NCI-H2171 (cell line): ENCODE measurements at regions not wholly inside any gene's neighbourhood (a gene's known extent, or its start where the extent isn't known, plus 50 kb on each side); places are given as distances from the start of the nearest gene placed in this dataset.

Experiments used
- DNase-seq: peaks from one replicate; lab custom pipeline; 2025; lab: John Stamatoyannopoulos, UW

DNA sequence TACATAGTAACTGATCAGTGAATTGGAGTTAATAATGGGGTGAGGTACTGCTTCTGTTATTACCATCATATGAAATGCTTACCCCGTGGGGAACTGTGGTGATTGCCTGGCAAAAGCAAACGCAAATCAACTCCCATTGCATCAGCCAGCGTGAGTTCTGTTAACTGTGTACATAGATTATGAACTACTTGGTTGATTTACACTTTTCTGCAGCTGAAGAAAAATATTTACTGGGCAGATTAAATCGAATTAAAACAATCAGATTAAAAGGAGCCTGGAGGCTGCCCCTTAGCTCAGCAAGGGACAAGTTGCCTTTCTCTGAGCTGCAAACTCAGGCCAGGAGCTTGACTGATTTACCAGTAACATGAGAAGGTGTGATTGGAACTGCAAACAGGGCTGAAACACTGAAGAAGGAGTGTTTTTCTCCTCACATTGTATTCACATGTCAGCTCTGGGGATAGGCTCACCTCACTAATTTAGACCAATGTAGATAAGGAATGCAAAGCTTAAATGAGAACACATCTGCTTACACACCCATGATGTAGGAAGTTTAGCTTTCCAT lies 220.1 kb downstream of the OSR1 start:
- no peak for DNase-seq

GRCh38 chr2:19137433-19137832 lies 221.0 kb downstream of the OSR1 start:
- DNase-seq: no peak

DNA sequence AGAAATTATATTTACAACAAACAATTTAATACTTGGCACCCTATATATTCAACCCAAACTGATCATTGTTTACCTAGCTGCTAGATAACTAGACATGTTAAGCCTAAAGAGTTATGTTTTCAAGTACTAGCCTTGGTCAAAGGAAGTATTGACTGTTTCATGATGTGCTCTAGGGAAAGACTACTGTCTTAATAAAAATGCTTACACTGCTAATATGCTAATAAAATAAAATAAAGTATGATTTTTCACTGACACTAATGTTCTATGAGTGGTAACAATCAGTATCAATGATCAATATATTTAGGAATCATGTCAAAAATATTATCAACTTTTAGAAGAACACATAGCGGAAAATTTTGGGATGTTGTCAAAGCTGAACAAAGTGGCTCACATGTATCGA lies 225.5 kb downstream of the OSR1 start:
- no peak for DNase-seq

DNA sequence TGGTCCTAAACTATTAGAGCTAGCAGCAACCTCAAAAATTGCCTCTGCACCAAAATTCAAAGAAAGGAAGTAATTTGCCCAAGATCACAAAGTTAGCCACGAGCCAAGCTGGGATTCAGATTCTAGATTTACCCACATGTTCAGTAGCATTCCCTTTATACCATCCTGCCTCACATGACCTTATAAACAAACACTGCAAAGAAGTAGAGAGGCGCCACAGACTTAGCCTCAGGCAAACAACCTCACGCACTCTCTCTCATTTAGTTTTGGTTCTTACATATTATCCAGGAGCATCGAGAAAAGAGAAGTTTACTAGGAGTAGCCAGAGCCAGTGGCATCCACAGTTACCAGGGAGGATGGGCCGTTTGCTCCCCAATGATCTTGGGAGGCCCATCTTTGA lies 226.6 kb downstream of the OSR1 start:
- DNase-seq: no peak

- no peak for DNase-seq
Observed at GRCh38 chr2:19128148-19128547, 230.3 kb downstream of the OSR1 start.

DNA sequence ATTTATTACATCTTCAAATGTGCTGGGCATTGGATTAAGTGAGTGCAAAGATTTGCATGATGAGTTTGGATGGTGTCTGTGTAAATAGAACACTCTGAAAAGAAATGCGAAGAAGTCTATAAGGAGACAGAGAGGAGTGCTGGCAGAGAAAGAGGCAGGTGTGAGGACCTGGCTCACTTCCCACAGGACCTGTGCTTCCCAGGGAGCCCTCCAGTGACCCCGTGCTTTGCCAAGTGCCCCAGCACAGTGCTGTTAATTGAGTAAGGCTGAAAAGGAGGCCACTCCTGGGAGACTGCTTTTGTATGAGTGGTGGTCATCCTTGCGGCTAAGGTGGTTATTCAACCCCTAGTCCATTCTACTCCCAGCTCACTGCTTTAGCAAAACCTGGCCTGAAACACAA lies 230.8 kb downstream of the OSR1 start:
- DNase-seq: no peak

DNA sequence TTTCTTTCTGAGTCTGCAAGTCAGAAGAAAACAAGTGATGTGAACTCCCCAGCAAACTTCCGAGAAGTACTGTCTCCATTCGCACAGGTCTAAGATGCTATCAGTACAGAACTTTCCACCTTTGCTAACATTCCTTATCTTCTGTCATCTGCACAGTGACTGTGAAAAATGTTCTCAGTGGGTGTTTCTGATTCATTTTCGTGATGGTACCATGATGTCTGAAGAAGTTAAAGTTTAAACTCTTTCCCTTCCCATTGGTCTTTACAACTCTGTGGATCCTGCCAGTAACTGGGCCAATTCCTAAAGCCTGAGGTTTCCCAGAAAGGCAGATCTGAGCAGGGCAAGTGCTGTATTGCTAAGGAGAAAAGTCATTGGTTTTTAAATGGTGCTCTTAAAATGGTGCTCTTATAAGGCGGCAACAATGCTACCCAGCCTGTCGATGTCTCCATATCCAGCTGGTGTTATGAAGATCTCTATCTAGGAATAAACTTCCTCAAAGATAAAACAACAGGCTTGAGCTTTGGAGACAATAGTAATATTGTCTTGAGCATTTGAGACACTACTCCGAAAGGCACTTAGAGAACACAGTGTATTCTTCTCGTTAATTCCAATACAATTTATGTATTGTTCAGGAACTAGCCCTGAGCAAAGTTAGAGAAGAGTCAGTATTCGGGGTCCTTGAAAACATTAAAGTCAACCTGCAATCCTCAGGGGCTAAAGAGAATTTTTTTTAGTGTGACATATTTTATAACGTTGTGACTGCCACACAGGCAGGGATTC lies 232.3 kb downstream of the OSR1 start:
- DNase-seq: no peak

- no peak for DNase-seq
Observed at GRCh38 chr2:19124135-19124534, 234.3 kb downstream of the OSR1 start.

DNA sequence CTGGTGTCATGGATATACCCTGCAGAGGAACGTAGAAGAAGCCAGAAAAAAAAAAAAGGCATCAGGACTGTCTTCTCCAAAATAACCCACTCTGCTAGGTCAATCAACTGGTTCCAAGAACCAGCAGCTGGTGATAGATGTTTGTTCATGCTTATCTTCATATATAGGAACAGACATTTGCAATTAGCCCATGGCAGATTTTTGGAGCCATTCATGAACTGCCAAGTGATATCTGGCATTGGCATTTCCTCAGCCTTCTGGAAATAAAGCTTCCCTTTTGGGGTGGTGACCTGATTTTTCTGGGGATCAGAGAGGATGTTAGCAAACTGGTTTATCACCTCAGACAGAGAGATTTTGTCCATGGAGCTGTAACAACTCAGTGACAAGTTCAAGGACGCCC lies 234.9 kb downstream of the OSR1 start:
- DNase-seq: no peak

- DNase-seq: no peak
Observed at GRCh38 chr2:19122220-19122619, 236.2 kb downstream of the OSR1 start.

DNA sequence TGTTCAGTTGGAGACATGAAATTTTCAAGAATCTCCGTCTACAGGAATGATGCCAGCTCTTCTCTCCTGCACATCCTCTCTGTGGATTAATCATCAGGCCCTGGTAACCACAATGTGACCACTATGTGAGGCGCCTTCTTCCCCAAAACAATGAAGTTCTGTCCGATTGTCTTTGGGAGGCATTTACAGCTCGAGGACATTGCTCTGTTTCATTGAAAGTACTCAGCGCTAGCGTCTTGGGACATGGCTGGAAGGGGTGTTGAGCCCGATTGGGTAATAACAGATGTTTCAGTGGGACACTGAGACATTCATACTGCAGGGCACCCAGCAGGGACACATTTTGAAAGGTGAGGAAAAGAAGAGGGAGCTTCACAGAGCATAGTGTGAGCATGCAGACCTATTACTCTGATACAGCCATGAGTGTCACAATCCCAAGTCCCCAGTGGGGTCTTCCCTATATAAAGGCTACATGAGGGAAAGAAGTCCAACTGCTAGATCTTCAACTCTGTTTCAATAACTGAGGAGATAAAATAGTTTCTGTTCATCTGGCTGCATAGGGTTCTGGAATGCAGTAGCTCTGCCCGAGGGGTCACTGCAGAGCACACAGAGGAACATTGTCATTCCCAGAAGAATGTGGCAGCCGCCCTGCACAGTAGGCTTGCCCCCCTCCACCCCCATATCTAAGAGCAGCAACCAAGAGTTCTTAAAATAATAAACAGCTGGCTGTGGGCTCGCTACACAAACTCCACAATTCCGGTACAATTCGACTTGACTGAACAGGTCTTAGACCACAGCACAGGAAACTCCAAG lies 237.3 kb downstream of the OSR1 start:
- no peak for DNase-seq

- no peak for DNase-seq
Observed at GRCh38 chr2:19120181-19120580, 238.2 kb downstream of the OSR1 start.

DNA sequence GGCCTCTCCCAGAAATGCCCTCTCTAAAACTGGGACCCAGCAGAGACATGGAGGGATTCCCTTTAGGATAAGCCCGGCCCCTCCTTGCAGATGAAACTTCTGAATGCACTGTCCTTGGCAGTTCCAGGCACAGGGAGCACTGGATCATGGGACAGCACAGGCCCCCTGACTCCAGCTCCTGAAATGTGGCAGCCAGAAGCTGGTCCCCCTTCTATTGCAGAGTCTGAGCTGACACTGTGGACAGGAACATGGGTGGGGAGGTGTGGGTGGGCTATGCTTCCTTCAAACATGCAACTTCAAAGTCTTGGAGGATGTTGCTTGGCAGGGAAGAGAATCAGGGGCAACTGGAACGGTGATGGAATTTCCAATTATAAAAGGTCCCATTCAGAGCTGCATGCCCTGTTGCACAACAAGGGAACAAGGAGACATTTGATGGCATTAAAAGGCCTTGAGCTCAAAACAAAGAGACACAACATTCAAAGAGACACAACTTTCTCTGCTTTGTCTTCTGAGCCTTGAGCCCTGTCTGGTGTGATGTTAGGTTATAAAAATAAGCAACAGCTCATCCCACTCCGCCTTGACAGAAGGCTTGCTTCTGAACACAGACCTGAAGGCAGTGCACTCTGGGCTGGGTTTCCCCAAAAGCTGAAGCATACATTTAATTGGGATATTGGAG lies 239.0 kb downstream of the OSR1 start:
- no peak for DNase-seq

DNA sequence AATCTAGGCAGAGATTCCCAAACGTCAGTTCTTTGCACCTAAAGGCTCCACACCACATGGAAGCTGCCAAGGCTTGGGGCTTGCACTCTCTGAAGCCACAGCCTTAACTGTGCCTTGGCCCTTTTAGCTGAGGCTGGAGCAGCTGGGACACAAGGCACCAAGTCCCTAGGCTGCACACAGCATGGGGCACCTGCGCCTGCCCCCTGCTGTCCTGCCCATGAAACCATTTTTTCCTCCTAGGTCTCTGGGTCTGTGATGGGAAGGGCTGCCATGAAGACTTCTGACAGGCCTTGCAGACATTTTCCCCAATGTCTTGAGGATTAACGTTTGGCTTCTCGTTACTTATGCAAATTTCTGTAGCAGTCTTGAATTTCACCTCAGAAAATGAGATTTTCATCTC lies 241.5 kb downstream of the OSR1 start:
- no peak for DNase-seq

GRCh38 chr2:19114754-19115231 lies 243.6 kb downstream of the OSR1 start:
- no peak for DNase-seq

GRCh38 chr2:19114126-19114525 lies 244.3 kb downstream of the OSR1 start:
- no peak for DNase-seq

DNA sequence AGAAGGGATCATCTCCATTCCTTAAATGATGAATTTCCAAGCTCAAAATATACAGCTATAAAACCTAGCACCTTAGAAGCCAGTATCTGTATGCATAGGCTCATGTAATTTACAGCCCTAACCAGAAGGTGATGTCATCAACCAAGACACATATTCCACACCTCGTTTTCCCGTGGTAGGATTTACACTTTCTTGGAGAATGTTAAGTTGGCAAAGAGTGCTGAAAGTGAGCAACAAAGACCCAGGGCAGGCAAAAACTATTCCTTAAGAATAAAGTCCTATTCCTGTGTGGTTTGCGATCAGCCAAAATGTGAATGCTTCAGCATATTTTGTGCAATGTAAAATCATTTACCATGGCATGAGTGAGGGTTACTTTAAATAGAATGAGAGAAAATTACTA lies 247.1 kb downstream of the OSR1 start:
- no peak for DNase-seq

- DNase-seq: no peak
Observed at GRCh38 chr2:19109518-19109917, 248.9 kb downstream of the OSR1 start.

DNA sequence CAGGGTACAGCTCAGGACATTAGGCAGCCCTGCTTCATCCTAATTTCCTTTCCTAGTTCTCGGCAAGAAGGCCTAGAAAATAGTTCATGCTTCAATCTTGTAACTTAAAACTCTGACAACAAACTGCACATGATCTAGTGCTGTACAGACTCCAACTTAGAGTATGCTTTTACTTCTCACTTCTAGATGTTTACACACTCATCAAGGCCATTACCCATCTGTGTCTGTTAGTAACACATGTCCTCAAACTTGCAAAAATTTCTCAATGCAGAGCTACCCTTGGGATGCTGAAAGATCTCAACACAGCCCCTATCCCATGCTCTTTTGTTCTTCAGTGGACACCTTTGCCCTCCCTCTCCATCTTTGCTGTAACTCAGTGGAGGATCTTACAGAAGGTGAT lies 252.0 kb downstream of the OSR1 start:
- DNase-seq: no peak

- no peak for DNase-seq
Observed at GRCh38 chr2:19104503-19104902, 253.9 kb downstream of the OSR1 start.

GRCh38 chr2:19102696-19103423 lies 255.6 kb downstream of the OSR1 start:
- DNase-seq: no peak

DNA sequence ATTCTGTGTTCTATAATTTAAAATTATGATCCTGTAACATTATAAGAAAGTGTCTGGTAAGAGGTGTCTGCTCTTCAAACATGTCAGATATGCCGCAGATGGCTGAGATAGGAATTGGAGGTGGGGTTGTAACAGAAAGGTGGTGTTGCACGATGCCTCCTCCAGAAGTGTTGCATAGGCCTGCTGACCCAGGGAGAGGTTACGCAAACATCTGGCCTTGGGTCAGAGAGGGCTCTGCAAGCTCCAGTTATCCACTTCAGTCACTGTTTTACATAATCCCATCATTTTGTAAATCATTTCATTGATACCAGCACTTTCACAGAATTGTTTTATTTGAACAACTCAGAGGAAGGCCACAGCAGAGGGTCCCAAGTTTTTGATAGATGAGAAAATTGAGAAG lies 256.5 kb downstream of the OSR1 start:
- no peak for DNase-seq
